GM19372 (cell line): ENCODE measurements at regions not wholly inside any gene's neighbourhood (a gene's known extent, or its start where the extent isn't known, plus 50 kb on each side); places are given as distances from the start of the nearest gene placed in this dataset.

Experiments
- ATAC-seq: cut with Tn5 transposase; IDR thresholded peaks from one replicate; pipeline ENCODE4 v1.9.1; 2021; ENCODE audit warnings: mild to moderate bottlenecking, low read depth, moderate library complexity; ENCODE audit not compliant: unreplicated experiment

- no peak for ATAC-seq
These were observed 318.2 kb upstream of the CAMK1G start for GRCh38 chr1:209265301-209265700.

GRCh38 chr1:209266590-209267205 lies 316.8 kb upstream of the CAMK1G start:
- no peak for ATAC-seq

- no peak for ATAC-seq
These were observed 315.5 kb upstream of the CAMK1G start for GRCh38 chr1:209267968-209268367.

GRCh38 chr1:209268479-209268878 lies 315.0 kb upstream of the CAMK1G start:
- no peak for ATAC-seq

- no peak for ATAC-seq
These were observed 307.2 kb upstream of the CAMK1G start for GRCh38 chr1:209276321-209276720.

GRCh38 chr1:209277662-209278061 lies 305.9 kb upstream of the CAMK1G start:
- ATAC-seq = no peak

GRCh38 chr1:209291715-209292114 lies 291.8 kb upstream of the CAMK1G start:
- no peak for ATAC-seq

- ATAC-seq = no peak
These were observed 280.5 kb upstream of the CAMK1G start for GRCh38 chr1:209302779-209303568.

- no peak for ATAC-seq
These were observed 279.3 kb upstream of the CAMK1G start for GRCh38 chr1:209304166-209304565.

GRCh38 chr1:209305221-209305954 lies 278.1 kb upstream of the CAMK1G start:
- ATAC-seq = no peak

- ATAC-seq = no peak
These were observed 275.7 kb upstream of the CAMK1G start for GRCh38 chr1:209307846-209308245.

GRCh38 chr1:209309198-209309597 lies 274.3 kb upstream of the CAMK1G start:
- no peak for ATAC-seq

GRCh38 chr1:209311770-209312169 lies 271.7 kb upstream of the CAMK1G start:
- ATAC-seq = no peak

GRCh38 chr1:209316929-209317328 lies 266.6 kb upstream of the CAMK1G start:
- no peak for ATAC-seq

- ATAC-seq = no peak
These were observed 265.1 kb upstream of the CAMK1G start for GRCh38 chr1:209318181-209319056.

- no peak for ATAC-seq
These were observed 264.5 kb upstream of the CAMK1G start for GRCh38 chr1:209319057-209319432.

GRCh38 chr1:209319549-209319948 lies 264.0 kb upstream of the CAMK1G start:
- no peak for ATAC-seq

GRCh38 chr1:209323743-209324142 lies 259.8 kb upstream of the CAMK1G start:
- ATAC-seq = no peak

GRCh38 chr1:209324901-209325871 lies 258.3 kb upstream of the CAMK1G start:
- ATAC-seq = no peak
